COR-L47 (cell line): ENCODE measurements at regions not wholly inside any gene's neighbourhood (a gene's known extent, or its start where the extent isn't known, plus 50 kb on each side); places are given as distances from the start of the nearest gene placed in this dataset.

Source experiments
- DNase-seq: peaks from one replicate; lab custom pipeline; 2025; lab: John Stamatoyannopoulos, UW

DNA sequence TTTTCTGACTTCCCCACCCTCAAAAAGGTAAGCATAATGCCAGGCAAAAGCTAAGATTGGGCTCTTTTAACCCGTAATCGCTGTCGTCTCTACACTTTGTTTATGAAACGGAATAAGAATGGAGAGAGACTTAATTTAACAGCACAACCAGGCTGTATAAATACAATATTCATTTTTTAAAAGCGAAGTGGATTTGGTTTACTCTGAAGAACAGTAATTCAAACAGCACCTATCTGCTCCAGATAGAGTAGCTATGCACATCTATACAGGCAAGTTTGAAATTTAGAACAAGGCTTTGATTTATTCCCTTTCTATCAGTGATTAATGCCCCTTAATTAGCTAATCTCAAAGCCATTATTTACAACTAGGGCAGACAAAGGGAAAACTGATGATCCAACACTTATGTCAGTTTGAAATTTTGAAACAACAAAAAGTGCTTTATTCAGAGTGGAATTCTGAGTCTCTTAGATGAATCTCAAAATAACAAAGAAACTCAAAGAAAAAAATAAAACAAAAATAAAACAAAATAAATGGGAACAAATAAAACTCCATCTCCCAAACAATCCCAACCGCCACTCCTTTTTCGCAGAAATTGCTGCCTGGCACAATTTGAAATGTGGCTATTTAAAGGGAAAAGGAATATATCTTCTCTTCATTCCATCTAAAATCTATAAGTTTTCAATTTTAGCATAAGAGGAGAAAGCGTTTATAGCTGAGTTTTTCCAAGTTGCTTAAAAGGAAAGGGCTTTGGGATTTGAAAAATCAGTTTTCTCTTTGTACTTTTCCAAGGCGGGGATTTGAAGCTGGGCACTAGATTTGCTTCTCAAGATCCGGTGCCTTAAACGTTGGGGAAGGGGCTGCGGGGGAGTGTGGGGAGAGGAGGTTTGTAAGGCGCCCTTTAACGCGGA is 298.6 kb downstream of the PARP8 start:
- no peak for DNase-seq

DNA sequence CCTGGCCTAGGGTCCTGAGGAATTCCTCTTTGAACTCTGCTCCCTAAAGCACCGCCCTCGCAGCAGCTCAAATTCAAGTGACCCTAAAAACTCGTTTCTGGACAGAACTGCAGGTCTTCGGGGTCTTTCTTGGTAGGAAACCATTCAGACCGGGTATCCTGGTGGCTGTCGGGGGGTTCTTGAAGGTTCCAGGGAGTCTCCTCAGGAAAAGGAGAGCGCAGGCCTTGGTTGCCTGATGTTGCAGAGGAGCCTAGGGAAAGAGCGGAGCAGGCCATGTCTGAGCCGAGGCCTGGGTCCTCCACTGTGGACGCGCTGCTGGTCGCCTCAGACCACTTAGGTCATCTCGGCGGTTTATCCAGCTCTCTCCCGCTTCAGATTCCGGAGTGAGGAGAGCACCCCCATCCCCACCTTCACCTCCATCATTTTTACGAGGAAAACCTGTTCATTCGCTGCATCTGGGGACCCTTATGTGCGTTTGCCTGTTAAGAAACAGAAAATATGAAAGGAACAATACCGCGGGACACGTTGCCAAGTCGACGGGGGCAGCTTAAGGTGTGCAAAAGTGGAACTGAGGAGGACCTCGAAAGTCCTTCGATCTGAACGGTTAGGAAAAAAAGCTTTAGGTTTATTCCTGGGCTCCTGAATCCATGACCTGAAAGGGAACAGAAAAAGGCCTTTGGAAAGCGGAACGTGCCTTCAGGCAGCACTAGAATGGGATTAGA is 299.4 kb downstream of the PARP8 start:
- DNase-seq: no peak

DNA sequence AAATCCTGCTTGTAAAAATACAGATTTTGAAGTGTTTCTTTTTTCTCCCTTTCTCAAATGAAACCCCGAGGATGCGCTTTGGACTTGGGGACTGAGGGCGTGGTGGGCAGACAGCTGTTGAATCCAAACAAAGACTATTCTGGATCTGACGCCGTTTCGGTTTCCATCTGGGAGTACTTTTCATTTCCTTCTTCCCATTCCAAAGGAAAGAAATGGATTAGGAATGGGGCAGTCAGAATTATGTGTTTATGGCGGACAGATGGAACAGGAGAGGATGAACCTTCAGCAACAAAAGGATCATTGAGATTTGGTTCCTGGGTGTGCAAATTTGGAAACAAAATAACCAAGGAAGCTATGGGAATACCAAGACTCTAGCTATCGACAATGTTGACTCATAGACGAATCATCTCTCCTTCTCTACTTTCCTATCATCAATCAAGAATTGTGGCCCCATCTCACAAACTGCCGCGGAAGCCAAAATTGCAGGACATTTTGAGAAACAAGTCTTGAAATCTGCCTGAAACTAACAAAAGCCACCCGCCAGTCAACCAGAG is 300.6 kb downstream of the PARP8 start:
- DNase-seq: no peak

DNA sequence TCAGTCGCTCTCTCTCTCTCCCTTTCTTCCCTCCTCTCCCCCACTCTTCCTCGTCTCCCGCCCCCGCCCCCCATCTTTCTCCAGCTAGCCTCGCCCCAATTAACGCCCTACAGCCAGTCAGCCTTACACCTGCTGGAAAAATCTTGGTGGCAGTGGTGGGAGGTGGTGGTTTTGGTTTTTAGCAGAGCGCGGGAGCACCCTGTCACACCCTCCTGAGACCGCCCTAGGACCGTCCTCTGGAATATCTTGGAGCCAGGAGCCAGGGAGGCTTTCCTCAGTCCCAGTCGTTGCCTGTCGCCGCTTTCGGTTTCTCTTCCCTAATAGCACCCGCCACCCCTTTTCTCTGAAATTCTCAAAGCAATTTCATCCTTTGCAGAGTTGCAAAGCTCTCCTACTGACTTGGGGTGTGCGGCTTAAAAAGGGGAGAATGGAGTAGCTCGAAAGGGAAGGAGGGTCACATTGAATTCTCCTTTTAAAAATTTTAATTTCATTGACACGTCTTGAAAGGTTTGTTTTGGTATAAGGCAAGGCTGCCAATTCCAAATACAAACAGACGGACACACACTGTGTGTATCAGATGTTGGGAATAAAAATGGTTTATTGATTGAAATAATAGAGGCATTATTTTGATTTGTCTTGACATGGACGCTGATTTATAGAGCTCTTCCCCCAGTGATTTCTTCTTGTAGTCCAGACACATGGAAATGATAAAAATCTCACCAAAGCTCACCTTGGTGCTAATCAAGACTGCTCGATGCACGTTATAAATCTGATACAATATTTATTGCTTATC is 301.3 kb downstream of the PARP8 start:
- peak; percentile 59 for DNase-seq

DNA sequence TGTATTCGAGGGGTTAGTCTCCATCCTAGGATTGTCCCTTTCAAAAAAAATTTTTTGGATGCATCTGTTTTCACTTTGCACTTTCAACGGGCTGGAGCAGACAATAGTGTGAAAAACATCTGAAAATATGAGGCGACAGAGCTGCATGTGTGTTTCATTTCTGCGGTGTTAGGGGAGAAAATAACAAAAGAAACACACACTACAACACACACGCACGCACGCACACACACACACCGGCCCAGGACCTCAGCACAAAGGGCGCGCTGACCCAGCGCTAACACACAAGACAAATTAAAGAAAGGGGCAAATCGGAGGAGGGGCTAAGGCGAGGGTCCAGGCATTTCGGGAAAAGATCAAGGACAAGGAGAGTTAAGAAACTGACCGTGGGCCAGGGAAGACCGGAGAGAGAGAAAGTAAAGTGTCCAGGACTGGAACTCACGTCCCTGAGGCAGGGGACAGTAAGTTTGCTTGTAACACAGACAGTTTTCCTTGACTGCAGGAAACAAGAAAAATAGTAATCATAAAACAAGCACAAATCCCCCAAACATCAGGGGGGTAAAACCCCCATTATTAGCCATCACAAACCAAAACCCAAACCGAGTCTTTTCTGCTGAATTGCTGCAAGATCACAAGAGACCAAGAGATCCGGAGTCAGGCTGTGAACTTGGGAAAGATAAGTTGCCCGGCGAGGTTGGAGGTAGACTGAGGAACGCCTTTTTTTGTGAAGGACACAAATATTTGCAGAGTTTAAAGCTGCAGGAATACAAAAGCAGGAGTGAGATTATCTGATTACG is 302.1 kb downstream of the PARP8 start:
- no peak for DNase-seq

DNA sequence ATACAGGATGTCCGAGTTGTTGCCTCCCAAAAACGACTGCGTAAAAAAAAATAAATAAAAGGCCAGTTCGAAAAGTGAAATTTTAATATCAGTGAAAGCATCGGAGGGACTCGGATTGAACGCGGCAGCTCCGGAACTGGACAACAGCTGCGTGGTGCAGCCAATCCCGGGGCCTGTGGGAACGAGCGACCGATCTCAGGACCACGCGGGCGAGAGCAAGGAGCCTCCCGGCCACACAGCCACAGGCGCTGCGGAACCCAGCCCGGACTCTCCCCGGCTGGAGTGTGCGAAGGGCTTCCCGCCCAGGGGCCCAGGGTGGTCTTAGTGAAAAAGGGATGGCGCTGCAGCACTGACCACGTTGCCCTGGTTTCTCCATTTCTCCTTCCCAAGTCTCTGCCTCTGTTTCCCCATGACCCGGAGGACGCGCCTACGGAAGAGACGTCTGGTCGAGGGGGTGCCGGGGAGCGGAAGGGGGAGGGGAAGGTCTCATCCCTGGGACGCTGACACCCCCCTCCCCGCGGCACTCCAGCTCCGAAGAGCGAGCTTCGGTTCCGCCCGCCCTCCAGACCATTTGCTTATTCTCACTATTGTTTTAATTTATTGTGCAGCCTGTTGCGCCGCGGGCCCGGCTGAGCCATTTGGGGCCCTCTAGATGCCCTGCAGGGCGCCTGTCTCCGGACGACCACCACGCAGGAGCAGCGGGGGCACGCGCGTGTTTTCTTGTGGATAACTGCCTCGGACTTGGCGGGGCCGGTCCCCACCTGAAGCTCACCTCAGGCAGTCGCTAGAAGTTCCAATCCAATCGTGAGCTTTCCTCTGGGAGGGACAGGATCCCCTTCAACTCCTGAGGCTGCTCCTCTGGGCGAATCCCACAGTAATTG is 303.0 kb downstream of the PARP8 start:
- peak; percentile 27 for DNase-seq

DNA sequence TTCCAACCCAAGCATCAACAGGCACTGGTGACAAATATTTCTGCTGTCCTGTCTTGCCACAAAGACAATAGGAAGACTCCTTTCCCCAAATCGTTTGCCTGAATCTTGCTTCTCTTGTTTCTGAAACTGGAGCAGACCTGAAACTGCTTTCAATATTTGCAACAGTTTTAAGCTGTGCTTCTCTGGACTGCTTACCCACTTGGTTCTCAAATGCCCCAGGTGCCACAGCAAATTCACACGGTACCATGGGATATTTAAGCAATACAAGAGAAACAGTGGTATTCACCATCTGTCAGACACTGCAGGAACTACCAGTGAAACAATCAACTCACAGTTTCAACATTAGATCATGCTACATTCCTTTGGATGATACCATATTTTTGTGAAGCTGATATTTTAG is 309.4 kb downstream of the PARP8 start:
- no peak for DNase-seq

DNA sequence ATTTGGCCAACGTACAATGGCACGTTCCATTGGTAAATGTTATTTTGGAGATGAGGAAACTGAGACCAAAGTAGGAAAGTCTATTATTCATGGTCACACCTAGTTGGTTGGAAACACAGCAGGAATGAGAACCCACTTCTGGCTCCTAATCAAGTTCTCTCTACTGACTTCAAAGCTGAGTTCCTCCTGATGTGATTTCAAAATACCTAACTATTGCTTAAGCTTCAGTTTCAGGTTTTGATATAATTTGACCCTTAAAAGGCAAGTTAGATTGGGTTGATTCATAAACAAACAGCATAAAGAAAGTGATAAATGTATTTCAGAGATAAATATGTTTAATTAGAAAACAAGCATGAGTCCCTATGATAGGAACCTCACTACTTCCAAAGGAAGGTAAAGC is 312.5 kb downstream of the PARP8 start:
- DNase-seq: no peak

DNA sequence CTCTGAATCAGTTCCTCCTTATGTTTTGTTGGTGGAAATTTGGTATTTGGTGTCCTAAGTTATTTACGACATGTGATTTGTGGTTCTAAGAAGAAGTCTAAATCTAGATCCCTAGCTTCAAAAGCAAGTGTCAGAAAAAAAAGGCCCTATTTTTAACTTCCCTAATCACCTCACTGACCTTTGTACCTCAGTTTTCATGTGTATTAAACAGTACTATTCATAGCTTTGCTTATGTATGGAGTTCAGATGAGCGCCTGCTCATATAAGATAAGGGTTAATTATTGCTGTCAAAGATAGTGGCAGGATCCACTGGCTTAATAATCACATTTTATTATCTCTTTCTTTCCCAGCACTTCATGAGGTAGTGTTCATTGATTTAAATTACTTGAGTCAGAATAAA is 318.2 kb downstream of the PARP8 start:
- no peak for DNase-seq

DNA sequence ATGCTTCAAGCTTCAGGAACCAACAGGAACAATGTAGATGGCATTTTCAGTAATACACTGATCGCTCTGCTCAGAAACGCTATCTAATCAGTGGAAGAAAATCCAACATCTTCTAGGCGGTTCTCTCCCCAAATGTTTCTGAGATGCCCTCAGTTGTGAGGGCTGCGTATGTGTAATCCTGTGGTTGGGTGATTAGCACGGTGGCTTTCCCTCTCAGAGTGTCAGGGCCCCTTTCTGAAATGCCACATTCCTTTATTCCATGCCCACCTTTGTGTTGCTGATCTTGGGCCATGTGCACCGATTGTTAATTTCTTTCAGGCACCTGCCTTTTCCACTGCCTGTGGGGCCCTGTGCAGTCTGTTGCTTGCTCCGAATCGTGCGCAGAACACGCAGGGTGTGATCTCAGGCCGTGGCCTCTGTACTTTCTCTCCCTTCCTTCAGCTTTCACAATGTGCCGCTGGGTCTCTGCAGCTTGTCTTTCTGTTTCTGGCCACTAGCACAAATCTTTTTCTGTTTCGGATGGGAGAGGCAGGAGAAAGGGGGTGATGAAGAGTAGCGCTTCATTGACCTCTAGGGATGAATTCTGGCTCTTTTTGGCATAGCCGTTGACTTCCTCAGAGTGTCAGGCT is 324.0 kb downstream of the PARP8 start:
- DNase-seq: no peak

DNA sequence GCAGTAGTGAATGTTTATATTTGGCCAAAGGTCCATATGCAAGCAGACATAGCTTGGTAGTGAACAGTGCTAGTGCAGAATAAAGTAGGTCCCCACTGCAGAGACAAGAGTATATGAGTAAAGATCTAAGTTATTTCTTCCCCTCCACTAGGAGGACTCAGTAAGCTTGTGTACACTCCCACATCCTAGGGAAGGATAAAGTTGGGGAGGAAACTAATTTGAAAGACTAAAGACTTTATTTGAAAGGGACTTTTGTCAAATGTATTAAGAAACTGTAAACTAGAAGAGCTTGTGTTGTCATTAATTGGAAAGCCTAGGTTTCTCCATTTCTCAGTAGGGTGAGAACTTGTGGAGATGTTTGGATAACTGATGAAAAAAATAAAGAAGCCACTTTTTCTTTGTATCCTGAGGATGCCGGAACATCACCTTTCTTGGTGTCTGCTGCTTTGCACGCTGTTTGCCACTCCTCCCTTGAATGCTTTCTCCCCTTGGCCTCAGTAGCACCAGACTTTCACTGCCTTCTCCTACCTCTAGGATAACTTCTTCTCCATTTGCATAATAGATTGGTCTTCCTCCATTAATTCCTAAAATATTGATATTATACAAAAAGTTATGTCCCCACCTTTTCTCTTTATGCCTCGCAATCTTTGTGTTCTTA is 329.0 kb downstream of the PARP8 start:
- DNase-seq: no peak

DNA sequence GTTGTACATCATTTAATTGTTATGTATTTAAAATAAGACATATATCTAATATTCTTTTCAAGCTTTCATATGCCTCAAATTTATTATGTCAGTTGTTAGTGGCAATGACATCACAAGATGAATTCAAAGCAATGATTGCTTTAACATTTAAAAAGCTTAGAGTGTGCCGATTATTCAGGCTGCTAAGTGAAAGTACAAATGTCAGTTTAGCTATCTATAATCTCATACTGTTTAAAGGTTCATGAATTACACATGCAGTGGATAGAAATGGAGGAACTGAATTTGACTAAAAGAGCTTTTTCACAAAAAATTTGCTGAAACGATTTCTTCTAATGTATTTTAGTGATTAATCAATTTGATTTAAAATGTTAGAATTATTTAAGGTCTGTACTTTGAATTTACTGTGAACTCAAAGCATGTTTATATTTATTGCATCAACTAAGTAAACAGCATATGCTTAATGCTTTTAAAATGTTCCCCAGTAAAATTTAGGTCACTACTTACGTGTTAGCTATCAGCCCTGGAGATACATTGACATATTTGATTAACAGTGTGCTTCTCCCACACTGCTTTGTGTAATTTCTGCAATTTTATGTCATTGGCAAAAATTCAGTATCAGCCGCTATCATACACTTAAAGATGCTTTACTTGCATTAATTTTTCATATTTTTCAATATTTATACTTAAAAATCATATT is 334.9 kb downstream of the PARP8 start:
- DNase-seq: no peak

DNA sequence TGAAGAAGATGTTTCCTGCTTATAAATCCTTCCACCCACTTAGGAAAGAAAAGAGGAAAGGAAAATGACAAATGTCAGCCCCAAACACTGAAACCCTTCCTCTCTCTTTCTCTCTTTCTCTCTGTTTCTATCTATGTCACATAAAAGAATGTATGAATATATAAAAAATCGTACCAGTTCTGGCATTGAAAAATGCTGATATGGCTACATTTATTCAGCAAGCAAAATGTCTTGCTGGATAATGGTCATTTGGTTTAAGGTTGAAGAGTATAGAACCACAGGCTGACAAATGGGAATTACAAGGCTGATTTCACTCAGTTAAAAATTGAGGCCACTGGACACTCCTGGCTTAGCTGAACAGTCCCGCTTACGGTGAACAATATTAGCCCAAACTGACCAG is 335.9 kb downstream of the PARP8 start:
- no peak for DNase-seq

DNA sequence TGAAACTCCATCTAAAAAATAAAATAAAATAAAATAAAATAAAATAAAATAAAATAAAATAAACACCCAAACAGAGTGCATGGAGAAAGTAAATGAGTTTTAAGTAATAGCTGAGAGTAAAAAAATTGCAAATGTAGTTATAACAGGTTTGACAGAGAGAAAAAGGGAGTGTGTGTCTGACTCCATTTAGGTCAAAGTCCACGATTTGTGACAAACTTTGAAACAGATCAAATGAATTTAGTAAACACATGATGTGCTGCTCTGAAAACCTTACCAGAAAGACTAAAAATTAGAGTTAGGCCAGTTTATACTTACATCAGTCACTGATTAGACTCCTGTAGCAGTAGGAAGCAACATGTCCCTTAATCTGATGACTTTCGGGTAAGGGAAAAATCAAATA is 346.6 kb downstream of the PARP8 start:
- DNase-seq: no peak

DNA sequence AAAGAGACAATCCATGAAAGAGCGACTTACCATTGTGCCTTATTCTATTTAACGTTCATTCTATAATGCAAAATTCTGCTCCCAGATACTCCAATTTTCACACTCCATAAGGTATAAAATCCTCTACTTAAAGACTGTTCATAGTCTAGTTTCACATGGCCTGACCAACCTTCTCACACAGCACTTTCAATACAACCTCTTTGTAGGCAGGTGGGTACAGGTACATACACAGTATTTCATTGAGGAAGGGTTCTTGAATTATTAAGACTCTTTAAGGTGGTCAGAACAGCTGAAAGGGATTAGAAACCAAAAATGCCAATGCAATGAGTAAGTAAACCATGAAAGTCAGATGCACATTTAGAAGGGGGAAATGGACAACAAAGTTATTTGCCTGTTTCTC is 352.0 kb downstream of the PARP8 start:
- no peak for DNase-seq

DNA sequence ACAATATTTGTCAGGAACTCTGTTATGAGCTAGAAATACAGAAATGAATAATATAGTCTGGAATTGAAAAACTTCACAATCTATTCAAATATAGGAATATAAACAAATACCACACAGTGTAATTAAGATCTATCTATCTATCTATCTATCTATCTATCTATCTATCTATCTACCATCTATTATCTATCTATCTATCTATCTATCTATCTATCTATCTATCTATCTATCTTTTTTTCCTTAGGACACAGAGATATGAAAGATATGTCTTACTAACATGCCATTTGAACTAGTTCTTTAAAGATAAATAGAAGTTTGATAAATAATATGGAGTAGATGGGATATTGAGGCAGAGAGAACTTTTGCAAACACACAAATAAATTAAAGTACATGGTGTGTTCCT is 357.8 kb downstream of the PARP8 start:
- DNase-seq: no peak

DNA sequence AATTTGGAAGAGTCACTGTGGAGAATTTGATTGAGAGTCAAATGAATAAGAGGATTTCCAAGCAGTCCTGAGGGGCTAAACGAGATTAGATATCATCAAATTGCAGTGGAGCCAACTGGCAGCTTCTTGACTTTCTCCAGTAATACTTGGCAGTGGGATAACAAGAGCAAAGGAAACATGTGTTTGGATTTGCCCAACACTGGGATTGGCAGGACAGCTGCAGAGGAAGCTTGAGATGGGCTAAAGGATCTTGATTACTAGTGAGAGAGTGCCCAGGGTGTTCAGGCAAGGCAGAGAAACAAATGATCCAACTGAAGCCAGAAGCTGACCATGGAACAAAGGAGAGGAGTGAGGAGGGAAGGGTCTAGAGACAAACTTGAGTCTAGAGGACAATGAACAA is 356.0 kb upstream of the ISL1 start:
- no peak for DNase-seq

DNA sequence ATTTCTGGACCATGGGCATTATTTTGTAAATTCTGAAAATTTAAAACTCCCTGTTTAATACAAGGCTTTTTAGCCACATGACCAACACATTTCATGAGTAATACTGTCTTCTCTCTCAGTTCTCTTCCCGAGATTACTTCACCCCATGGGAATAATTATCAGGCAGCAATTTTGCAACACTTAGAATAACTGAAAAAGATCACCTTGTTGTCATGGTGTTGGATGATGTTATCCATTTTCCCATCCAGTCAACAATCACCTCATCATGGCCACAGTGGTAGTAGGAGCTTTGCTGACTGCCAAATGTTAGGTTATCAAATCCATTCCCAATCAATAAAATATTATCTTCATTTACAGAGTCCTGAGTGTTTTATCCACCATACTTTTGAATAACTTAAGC is 354.9 kb upstream of the ISL1 start:
- no peak for DNase-seq

DNA sequence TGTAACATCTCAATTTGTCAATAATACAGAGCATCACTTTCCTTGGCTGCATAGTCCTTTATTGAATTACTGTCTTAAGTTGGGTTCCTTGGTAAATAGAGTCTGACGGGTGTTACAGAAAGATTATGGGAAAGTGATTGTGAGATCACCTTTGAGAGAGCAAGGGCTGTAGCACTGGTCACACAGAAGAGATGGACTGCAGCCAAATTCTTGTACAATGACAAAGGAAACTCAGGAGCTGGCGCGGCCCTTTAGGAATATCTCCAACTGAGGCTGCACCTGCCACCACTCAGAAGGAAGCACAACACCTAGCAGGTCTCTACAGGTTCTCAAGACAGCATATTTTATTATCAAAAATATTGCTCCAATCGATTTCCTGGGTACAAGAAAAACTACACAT is 350.0 kb upstream of the ISL1 start:
- peak; percentile 86 for DNase-seq
